Activated T-cell treated with anti-CD3 and anti-CD28 coated beads for 4 hours (primary cell): ENCODE measurements at regions not wholly inside any gene's neighbourhood (a gene's known extent, or its start where the extent isn't known, plus 50 kb on each side); places are given as distances from the start of the nearest gene placed in this dataset.

Source experiments
- DNase-seq: peaks from one replicate; pipeline ENCODE4 v3.0.0-alpha.2; 2020

GRCh38 chr1:213821175-213821942, 166.4 kb upstream of the PROX1 start:
- DNase-seq = no peak

DNA sequence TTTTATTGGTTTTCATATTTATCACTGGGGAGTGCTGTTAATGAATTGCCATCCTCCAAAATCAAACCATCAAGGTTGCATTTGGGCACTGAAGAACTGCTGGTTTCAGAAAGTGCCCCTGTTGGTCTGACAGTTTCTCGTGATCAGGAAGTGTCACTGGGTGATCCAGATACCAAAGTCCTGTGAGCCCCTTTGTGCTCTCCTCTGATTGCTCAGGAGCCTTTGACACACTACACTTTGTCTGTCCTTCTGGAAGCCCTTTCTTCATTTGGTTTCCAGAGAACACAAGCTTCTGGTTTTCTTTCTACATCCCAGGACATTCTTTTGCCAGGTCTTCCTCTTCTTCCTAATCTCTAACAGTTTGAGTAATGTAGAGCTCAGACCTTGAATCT, 165.8 kb upstream of the PROX1 start:
- DNase-seq = no peak

GRCh38 chr1:213826891-213827290, 160.9 kb upstream of the PROX1 start:
- no peak for DNase-seq

DNA sequence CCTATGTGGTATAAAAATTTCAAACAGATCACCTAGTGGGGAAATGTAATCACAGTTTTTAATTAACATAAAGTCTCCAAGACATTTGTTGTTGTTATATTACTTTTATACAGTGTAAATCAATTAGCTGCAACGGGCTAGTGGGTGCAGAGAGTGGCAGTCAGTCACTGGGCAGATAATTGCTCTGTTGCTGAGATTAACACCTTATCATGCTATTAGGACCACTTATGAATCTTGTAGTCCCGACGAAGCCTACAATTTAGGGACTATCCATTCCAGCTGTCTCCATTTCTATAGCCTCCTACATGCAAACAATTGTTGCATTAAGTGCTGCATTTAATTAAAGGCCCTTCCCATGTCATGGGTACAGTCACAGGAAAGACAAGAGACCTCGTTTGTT, 158.9 kb upstream of the PROX1 start:
- DNase-seq = no peak

DNA sequence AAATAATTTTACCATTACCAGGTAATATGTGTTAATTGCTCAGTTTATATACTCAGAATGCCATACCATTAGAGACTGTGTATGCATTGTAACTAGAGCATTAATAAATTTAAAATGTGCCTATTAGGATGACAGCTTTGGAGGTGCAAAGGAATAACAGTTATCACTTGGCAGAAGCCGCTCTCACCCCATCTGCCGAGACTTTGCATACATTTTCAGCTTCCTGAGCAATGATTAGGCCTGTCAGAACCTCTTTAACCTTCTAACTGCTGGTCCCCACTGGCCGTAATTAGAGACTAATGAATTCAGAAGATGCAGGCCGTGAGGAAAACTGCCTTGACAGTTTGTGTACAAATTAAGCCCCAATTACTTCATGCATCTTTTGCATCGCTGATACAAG, 158.0 kb upstream of the PROX1 start:
- DNase-seq = no peak

DNA sequence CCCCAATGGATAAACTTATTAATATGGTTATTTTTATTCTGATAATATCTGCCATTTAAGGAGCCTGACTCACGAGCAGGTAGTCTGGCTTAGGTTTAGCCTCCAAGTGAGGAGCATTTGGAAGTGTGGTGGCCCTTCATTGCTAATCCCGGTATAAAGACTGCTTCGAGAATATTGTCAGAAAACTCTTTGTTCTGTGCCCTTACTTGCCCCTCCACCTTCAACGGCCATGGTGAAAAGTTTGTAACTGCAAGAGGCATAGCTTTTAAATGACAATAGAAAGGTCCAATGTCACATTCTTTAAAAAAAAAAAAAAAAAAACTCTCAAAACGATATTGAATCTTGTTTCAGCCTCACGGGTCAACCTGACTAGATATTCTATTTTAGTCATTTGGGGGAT, 157.4 kb upstream of the PROX1 start:
- no peak for DNase-seq

GRCh38 chr1:213840575-213840974, 147.2 kb upstream of the PROX1 start:
- no peak for DNase-seq

DNA sequence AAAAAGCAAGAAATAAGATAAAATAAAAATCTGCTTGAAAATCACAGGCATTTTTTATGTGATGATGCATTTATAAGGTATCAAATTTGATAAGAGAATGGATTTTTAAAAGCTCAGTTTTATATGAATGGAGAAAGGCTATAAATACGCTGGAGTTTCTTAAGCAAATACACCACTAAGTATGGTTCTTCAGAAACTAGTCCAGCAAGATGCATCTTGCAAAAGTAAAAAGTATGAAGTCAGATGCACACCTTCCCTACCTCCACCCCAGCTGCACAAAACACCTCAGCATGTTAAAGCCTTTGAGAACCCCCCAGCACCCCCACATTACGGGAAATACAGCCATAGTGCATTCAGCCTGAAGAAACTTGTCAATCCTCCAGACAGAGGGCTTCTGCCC, 143.1 kb upstream of the PROX1 start:
- no peak for DNase-seq

DNA sequence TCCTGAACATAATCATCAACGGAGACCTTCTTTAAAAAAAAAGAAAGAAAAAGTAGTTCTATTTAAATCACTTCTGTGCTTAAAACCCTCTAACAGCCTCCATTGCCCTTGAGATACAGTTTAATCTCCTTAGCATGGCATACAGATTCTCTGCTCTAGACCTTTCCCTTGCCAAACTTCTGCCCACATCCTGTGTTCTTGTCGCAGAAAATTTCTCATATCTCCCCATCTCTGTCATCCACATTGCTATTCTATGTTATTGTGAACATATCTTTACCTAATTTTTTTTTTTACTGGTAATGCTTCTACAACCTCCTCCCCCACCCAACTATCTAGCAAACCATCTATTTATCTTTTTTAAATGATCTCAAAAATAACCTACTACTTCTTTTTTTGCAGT, 135.7 kb upstream of the PROX1 start:
- no peak for DNase-seq

- DNase-seq = no peak
Observed at GRCh38 chr1:213858581-213858980, 129.2 kb upstream of the PROX1 start.

DNA sequence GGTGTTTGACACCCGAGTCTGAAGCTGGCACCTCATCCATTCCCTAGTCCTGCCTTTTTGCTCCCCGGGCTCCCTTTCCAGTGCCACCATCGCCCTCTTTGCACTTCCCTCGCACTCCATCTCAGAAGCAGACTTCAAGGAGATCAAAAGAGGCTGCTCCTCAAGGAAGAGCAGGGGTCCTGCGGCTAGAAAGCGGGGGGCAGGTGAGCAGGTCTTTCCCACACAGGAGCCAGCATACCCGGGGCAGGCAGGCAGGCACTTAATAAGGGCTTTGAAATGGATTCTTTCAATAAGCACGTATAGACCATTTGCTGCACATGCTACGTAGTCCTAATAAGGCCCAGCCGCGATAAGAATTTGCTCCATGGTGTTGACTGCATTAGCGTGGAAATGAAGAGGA, 125.9 kb upstream of the PROX1 start:
- DNase-seq = no peak

GRCh38 chr1:213864091-213864490, 123.7 kb upstream of the PROX1 start:
- no peak for DNase-seq

DNA sequence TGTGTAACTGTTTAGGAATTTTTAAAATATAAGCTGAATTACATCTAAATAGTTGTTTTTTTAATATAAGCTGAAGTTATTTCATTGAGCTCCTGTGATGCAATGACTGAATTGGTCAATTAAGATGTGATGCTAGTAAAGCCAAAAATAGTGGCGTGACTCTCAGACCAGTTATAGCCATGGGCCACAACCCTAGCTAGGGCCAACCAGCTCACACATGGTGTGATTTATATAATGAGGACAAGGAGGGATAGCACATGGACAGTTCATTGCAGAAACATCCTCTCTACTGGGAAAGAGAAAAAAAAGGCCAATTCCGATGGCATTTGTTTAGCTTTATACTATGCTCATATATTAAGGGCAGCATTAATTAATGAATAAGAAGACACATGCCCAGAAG, 119.3 kb upstream of the PROX1 start:
- no peak for DNase-seq

DNA sequence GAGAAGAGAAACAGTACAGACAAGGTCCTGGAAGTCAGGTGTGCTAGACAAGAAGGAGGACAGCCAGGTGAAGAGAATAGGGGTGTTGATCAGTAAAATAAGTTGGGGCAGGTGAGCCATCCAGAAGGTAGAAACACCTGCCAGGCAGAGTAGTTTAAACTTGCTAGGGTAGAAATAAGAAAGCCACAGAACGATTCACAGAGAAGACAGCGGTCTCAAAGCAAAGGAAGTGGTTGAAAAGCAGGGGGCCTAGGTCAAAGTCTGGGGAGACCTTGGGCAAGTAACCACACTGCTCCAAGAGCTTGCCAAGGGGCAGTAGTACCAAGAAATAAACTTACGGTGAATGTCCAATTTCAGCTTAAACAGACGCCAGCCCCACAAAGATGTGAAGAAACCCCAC, 116.6 kb upstream of the PROX1 start:
- no peak for DNase-seq

GRCh38 chr1:213874789-213875188, 113.0 kb upstream of the PROX1 start:
- no peak for DNase-seq

DNA sequence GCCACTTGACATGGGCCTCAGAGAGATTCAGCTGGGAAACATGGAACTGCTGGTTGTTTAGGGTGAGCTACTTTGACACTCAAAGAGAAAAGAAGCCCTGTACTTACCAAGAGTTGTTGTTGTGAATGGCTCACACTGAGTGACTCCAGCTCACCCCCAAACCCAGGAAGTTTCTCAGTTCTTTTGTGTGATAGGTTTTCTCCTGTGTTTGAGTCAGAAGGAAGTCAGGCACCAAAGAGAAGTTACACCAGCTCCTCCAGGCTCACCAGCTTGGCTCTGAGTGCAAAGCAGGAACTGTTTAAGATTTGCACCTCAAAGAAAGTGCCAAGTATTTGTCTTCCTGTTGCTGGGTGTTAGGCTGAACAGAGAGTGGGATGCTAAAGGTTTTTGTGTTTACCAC, 111.2 kb upstream of the PROX1 start:
- no peak for DNase-seq

- DNase-seq = no peak
Observed at GRCh38 chr1:213883618-213884017, 104.2 kb upstream of the PROX1 start.

DNA sequence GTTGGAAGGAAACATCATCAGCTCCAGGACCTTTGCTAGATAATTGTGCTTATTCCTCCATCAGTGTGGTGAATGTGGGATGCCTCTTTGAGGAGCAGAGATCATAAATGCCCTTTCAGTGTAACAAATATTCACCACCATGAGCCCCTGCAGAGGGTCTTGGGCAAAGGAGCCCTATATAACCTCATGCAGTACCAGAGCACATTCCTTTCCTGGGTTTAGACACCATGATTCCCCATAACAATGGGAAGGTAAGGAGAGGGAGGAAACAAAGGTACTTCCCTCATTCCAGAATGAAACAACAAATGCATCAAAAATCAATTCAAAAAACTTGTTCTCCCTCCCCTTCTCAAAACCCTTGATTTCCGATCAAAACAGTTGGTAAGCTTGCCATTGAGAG, 103.4 kb upstream of the PROX1 start:
- no peak for DNase-seq

DNA sequence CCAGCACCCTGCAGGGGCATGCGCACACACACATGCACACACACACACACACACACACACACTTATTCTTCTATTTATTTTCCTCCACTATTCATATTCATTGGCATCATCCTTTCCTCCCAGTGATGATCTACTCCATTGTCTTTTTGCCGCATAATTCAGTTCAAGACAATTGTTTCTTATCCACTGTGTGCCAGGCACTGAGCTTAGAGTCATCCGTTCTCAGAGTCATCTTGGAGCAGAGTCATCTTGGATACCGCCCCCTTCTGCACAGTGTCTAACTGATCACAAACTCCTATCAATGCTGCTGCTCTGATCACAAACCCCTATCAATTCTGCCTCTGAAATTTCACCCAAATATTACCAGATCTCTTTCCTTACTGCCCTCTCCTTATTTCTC, 102.8 kb upstream of the PROX1 start:
- DNase-seq = no peak

DNA sequence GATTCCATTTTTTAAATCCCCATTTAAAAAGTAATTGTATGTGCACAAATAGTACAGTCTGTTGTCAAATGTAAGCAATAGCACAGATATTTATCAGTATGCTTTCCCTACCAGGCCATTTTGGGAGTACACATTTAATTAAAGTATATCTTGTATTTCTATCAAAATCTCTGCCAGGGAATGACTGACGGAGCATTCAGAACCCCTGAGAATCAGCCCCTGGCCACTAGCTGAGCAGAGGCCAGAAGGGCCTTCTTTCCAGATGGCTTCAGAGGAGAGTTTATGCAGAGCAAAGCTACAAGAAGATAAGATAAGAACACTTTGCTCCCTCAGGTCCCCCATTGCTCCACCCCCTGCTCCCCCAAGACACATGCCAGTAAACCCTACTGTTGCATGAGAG, 99.9 kb upstream of the PROX1 start:
- no peak for DNase-seq

GRCh38 chr1:213891989-213892902, 95.5 kb upstream of the PROX1 start:
- no peak for DNase-seq

DNA sequence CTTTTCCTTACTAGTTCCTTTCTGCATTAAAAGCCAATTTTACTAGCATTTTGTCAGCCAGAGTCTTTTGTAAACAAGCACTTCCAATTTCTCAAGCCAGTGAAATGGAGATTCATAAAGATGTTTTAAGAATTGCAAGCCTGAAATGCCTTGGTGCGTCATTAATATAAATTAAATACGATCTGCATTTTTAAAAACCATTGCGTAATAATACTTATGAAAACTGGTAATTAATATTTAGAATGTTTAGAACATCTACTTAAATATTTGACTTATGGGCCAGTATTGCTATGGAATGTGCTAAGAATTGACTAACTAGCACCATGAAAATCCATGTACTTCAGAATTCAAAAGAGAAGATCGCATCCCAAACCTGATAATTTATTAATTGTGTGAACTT, 89.1 kb upstream of the PROX1 start:
- no peak for DNase-seq

GRCh38 chr1:213899413-213899812, 88.4 kb upstream of the PROX1 start:
- DNase-seq = no peak

DNA sequence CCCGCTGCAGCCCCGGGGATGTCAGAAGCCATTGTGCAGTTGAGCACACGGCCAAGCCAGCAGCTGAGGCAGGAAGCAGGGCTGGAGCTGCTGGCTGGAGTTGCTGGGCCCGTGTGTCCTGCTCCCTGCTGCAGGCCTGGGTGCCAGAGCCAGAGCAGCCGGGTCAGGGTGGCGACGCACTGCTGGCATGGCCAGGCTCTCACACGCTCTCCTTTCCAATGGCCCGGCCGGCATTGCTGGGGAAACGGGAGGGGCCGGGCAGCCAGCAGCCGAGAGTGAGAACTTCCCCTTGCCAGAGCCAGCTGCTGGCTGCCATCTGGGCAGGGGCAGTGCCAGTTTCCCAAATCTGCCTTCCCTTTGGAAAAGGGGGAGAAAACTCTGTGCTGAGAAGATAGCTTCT, 82.4 kb upstream of the PROX1 start:
- no peak for DNase-seq
